ENCODE measurements at regions not wholly inside any gene's neighbourhood (a gene's known extent, or its start where the extent isn't known, plus 50 kb on each side); places are given as distances from the start of the nearest gene placed in this dataset.

- TF ChIP-seq CTCF (IDR thresholded peaks at IDR 0.05): no peak
- TF ChIP-seq POLR2A (IDR thresholded peaks at IDR 0.05): no peak
These were observed 221.2 kb upstream of the PSMD7 start for GRCh38 chr16:74075393-74075792.
